GM18868 (cell line): ENCODE measurements at regions not wholly inside any gene's neighbourhood (a gene's known extent, or its start where the extent isn't known, plus 50 kb on each side); places are given as distances from the start of the nearest gene placed in this dataset.

Source experiments
- ATAC-seq: cut with Tn5 transposase; IDR thresholded peaks from one replicate; pipeline ENCODE4 v1.9.1; 2021; ENCODE audit warnings: mild to moderate bottlenecking, moderate library complexity; ENCODE audit not compliant: unreplicated experiment

GRCh38 chrX:109927663-109928273 is 75.1 kb upstream of the TMEM164 start:
- ATAC-seq, result no peak

- ATAC-seq, result no peak
These were observed 74.1 kb upstream of the TMEM164 start for GRCh38 chrX:109928596-109929335.

GRCh38 chrX:109931677-109932076 is 71.2 kb upstream of the TMEM164 start:
- ATAC-seq, result no peak

GRCh38 chrX:109934434-109934833 is 68.5 kb upstream of the TMEM164 start:
- ATAC-seq, result no peak

- ATAC-seq, result no peak
These were observed 68.0 kb upstream of the TMEM164 start for GRCh38 chrX:109934935-109935334.

GRCh38 chrX:109936114-109936513 is 66.8 kb upstream of the TMEM164 start:
- ATAC-seq, result no peak

GRCh38 chrX:109936598-109936997 is 66.3 kb upstream of the TMEM164 start:
- ATAC-seq, result no peak

- no peak for ATAC-seq
These were observed 63.4 kb upstream of the TMEM164 start for GRCh38 chrX:109939498-109939897.

GRCh38 chrX:109940411-109940810 is 62.5 kb upstream of the TMEM164 start:
- no peak for ATAC-seq

- ATAC-seq, result no peak
These were observed 59.7 kb upstream of the TMEM164 start for GRCh38 chrX:109943092-109943739.

- ATAC-seq, result no peak
These were observed 59.2 kb upstream of the TMEM164 start for GRCh38 chrX:109943740-109944092.

- no peak for ATAC-seq
These were observed 50.9 kb upstream of the TMEM164 start for GRCh38 chrX:109952050-109952449.

GRCh38 chrX:109952985-109953905 is 49.7 kb upstream of the TMEM164 start:
- peak; percentile 77 for ATAC-seq
